ENCODE measurements at regions not wholly inside any gene's neighbourhood (a gene's known extent, or its start where the extent isn't known, plus 50 kb on each side); places are given as distances from the start of the nearest gene placed in this dataset.

- TF ChIP-seq CTCF (IDR thresholded peaks at IDR 0.05), result no peak
- TF ChIP-seq POLR2A (IDR thresholded peaks at IDR 0.05), result no peak
Observed at GRCh38 chr3:103075282-103075681, 640.5 kb downstream of the ZPLD1 start.
